Liver (tissue), 8 donors: ENCODE measurements at regions not wholly inside any gene's neighbourhood (a gene's known extent, or its start where the extent isn't known, plus 50 kb on each side); places are given as distances from the start of the nearest gene placed in this dataset.

Source experiments
- DNase-seq: peaks from one replicate; pipeline ENCODE4 v3.0.0-alpha.2; 2017; ENCODE audit warnings: low spot score
- H3K27ac ChIP-seq, 2 donors: one replicate each; pipeline ENCODE4 v1.7.0; 2013; ENCODE audit warnings: inconsistent platforms in 2 of 2, low read length in 2 of 2, control low read depth in 1 of 2, low read depth in 1 of 2, mild to moderate bottlenecking in 1 of 2
- H3K27me3 ChIP-seq, 4 donors: one replicate each; pipeline versions ENCODE4 v1.6.1 to v1.7.0; 2013; ENCODE audit warnings: low read length in 3 of 4, inconsistent platforms in 1 of 4, mild to moderate bottlenecking in 1 of 4, moderate library complexity in 1 of 4; ENCODE audit not compliant: control insufficient read depth in 4 of 4, insufficient read depth in 4 of 4
- H3K36me3 ChIP-seq, 4 donors: one replicate each; pipeline versions ENCODE4 v1.6.1 to v1.7.0; 2013; ENCODE audit warnings: low read length in 3 of 4, mild to moderate bottlenecking in 3 of 4, low read depth in 1 of 4, moderate library complexity in 1 of 4; ENCODE audit not compliant: control insufficient read depth in 4 of 4, insufficient read depth in 3 of 4
- H3K4me1 ChIP-seq, 4 donors: one replicate each; pipeline versions ENCODE4 v1.6.1 to v1.7.0; 2013; ENCODE audit warnings: low read length in 3 of 4, mild to moderate bottlenecking in 3 of 4, moderate library complexity in 1 of 4; ENCODE audit not compliant: control insufficient read depth in 4 of 4, insufficient read depth in 4 of 4
- H3K4me3 ChIP-seq, 3 donors: one replicate each; pipeline versions ENCODE4 v1.6.1 to v1.7.0; 2013; ENCODE audit warnings: low read length in 3 of 3, control low read depth in 1 of 3, low read depth in 1 of 3, mild to moderate bottlenecking in 1 of 3
- H3K9ac ChIP-seq, 2 donors: one replicate each; pipeline ENCODE4 v1.7.0; 2013; ENCODE audit warnings: low read length in 2 of 2, mild to moderate bottlenecking in 2 of 2, moderate library complexity in 2 of 2, control low read depth in 1 of 2, low read depth in 1 of 2
- H3K9me3 ChIP-seq, 4 donors: one replicate each; pipeline versions ENCODE4 v1.6.1 to v1.7.0; 2013; ENCODE audit warnings: low read length in 3 of 4; ENCODE audit not compliant: control insufficient read depth in 4 of 4
- ATF3 ChIP-seq: IDR thresholded peaks from 2 replicates; pipeline ENCODE4 v1.6.1; 2016; ENCODE audit warnings: antibody characterized with exemption
- EGR1 ChIP-seq, 2 donors: IDR thresholded peaks; 2 replicates each; pipeline ENCODE4 v1.6.1; 2016 to 2018; ENCODE audit warnings: antibody characterized with exemption in 2 of 2, low read depth in 2 of 2
- FOXA1 ChIP-seq: IDR thresholded peaks from 2 replicates; pipeline ENCODE4 v1.6.1; 2016; ENCODE audit warnings: antibody characterized with exemption
- HNF4A ChIP-seq, 2 donors: conservative IDR thresholded peaks; 2 replicates each; pipeline ENCODE4 v1.6.1; 2016; ENCODE audit warnings: antibody characterized with exemption in 2 of 2, mild to moderate bottlenecking in 2 of 2
- HNF4G ChIP-seq: IDR thresholded peaks from 2 replicates; pipeline ENCODE4 v1.6.1; 2016; ENCODE audit warnings: antibody characterized with exemption
- RAD21 ChIP-seq, 2 donors: IDR thresholded peaks; 2 replicates each; pipeline ENCODE4 v1.6.1; 2016; ENCODE audit warnings: antibody characterized with exemption in 2 of 2, mild to moderate bottlenecking in 2 of 2
- REST ChIP-seq: IDR thresholded peaks from 2 replicates; pipeline ENCODE4 v1.6.1; 2016; ENCODE audit warnings: antibody characterized with exemption, mild to moderate bottlenecking
- YY1 ChIP-seq: IDR thresholded peaks from 2 replicates; pipeline ENCODE4 v1.6.1; 2016; ENCODE audit warnings: antibody characterized with exemption, mild to moderate bottlenecking
- WGBS: extraction: QIAGEN DNeasy Blood & Tissue Kit; methylation state at CpG from one replicate; pipeline ENCODE4 v1.1.7; 2013; 5-methylcytosine and 5-hydroxymethylcytosine counted together
- TF ChIP-seq, protein P1 (sequence below): IDR thresholded peaks from 2 replicates; pipeline ENCODE4 v1.6.1; 2016; ENCODE audit warnings: antibody characterized with exemption
- TF ChIP-seq, protein P2 (sequence below): fragments of 150-350 bp; IDR thresholded peaks from 2 replicates; pipeline ENCODE4 v1.5.1; 2017; ENCODE audit warnings: improper control_type of control experiment, low read depth, low read length; ENCODE audit not compliant: missing input control
- donor health status: healthy.
- donor health status: healthy.
- donor health status: healthy.
- donor health status: healthy.
- donor health status: healthy.

DNA sequence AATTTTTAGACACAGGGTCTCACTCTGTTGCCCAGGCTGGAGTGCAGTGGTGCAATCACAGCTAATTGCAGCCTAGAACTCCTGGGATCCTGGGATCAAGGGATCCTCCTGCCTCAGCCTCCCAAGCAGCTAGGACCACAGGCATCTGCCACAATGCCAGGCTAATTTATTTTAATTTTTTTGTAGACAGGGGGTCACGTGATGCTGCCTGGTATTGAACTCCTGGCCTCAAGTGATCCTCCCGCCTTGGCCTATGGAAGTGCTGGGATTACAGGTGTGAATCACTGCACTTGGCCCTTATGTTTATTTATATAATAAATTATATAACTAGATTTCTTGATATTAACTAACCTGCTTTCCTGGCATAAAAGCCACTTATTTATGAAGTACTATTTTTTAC, 1081.7 kb upstream of the FANCL start (continued):
- TF ChIP-seq, protein P1, sequence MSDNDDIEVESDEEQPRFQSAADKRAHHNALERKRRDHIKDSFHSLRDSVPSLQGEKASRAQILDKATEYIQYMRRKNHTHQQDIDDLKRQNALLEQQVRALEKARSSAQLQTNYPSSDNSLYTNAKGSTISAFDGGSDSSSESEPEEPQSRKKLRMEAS = no peak
- no peak for TF ChIP-seq YY1
- TF ChIP-seq HNF4A (conservative IDR thresholded peaks at IDR 0.05) = no peak

GRCh38 chr2:59322005-59322404, 1080.9 kb upstream of the FANCL start:
- no peaks in the 10 kb centered on the region for H3K27me3 ChIP-seq
- whole genome bisulfite sequencing = 89% methylated on average over 7 of the region's 7 CpGs

More at GRCh38 chr2:59322005-59322404, 1080.9 kb upstream of the FANCL start:
- TF ChIP-seq, protein P2, sequence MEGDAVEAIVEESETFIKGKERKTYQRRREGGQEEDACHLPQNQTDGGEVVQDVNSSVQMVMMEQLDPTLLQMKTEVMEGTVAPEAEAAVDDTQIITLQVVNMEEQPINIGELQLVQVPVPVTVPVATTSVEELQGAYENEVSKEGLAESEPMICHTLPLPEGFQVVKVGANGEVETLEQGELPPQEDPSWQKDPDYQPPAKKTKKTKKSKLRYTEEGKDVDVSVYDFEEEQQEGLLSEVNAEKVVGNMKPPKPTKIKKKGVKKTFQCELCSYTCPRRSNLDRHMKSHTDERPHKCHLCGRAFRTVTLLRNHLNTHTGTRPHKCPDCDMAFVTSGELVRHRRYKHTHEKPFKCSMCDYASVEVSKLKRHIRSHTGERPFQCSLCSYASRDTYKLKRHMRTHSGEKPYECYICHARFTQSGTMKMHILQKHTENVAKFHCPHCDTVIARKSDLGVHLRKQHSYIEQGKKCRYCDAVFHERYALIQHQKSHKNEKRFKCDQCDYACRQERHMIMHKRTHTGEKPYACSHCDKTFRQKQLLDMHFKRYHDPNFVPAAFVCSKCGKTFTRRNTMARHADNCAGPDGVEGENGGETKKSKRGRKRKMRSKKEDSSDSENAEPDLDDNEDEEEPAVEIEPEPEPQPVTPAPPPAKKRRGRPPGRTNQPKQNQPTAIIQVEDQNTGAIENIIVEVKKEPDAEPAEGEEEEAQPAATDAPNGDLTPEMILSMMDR = no peak
- no peak for TF ChIP-seq RAD21 (IDR thresholded peaks at IDR 0.05)
- TF ChIP-seq FOXA1 = no peak
- no peak for TF ChIP-seq EGR1 (IDR thresholded peaks at IDR 0.05; ENCODE audit: low read depth in 2 of 2)
- no peak for TF ChIP-seq REST
- no peak for TF ChIP-seq YY1
- no peak for TF ChIP-seq ATF3
- no peak for TF ChIP-seq HNF4G
- no peak overlapping the region for H3K9ac ChIP-seq
- H3K9me3 ChIP-seq = no peaks in the 10 kb centered on the region
- DNase-seq = no peak
- H3K4me3 ChIP-seq = no peak overlapping the region
- no peaks in the 10 kb centered on the region for H3K4me1 ChIP-seq
- H3K27ac ChIP-seq = no peak overlapping the region
- H3K36me3 ChIP-seq = no peaks in the 10 kb centered on the region
